H1 (cell line): ENCODE measurements at regions not wholly inside any gene's neighbourhood (a gene's known extent, or its start where the extent isn't known, plus 50 kb on each side); places are given as distances from the start of the nearest gene placed in this dataset.

ENCODE experiments used
- CHD7 ChIP-seq: fragments of 300-600 bp; sonication (generic); IDR thresholded peaks from 2 replicates; pipeline ENCODE4 v1.7.1; 2012; ENCODE audit warnings: low read length, moderate library complexity, mild to moderate bottlenecking, inconsistent platforms; ENCODE audit not compliant: insufficient replicate concordance
- TCF12 ChIP-seq: IDR thresholded peaks from 2 replicates; pipeline ENCODE4 v1.6.1; 2011; ENCODE audit warnings: low read depth, mild to moderate bottlenecking, low read length

- TF ChIP-seq CHD7 (no peak), TCF12 (no peak)
These were observed 173.7 kb upstream of the LEF1 start (continued) for GRCh38 chr4:108342325-108342970.
